ENCODE measurements at regions not wholly inside any gene's neighbourhood (a gene's known extent, or its start where the extent isn't known, plus 50 kb on each side); places are given as distances from the start of the nearest gene placed in this dataset.

DNA sequence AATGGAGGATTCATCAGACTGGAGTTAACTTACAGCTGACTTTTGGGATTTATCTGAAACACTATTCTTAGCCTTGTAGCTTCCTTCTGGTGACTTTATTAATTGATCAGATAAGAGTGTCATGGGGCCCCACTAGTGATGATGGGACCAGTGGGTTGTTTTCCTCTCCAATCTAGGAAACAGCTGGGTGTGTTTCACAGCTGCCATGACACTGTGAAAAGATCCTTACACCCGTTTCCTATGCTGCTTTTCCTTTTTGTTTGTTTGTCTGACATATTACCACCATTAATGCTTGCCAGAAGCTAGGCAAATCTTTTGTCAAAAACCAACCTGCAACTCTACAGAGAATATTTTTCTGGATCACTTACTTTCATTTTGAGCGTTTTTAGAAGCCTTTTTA lies 86.2 kb downstream of the ZBTB18 start:
- no peak for TF ChIP-seq CTCF (IDR thresholded peaks at IDR 0.05; ENCODE audit: insufficient read depth, low read length)
- TF ChIP-seq POLR2AphosphoS5 (IDR thresholded peaks at IDR 0.05; ENCODE audit: low read depth) = no peak
- TF ChIP-seq GABPA (IDR thresholded peaks at IDR 0.05; ENCODE audit: low read depth) = no peak
